Natural killer cell treated with Interleukin-12 subunit alpha and Interleukin-12 subunit beta and Interleukin-15 and Interleukin-18, amount 100 ng/mL, for 72 hours (primary cell): ENCODE measurements at regions not wholly inside any gene's neighbourhood (a gene's known extent, or its start where the extent isn't known, plus 50 kb on each side); places are given as distances from the start of the nearest gene placed in this dataset.

ENCODE experiments used
- ATAC-seq, 2 donors: fragments of 150-1000 bp; cut with Tn5 transposase in 1 of 2; sonication (Bioruptor Pico), chemical (Tn5 transposase) in 1 of 2; 2 replicates each; pipeline ENCODE4 v1.10.0; 2021
- DNase-seq: peaks from one replicate; pipeline ENCODE4 v3.0.0; 2022; ENCODE audit warnings: low spot score
- H3K27ac Mint-ChIP-seq, 2 donors: 1 replicate in 1 of 2; 2 replicates in 1 of 2; pipeline ENCODE4 v1.8.0; 2022; ENCODE audit warnings: mixed read lengths in 2 of 2, mild to moderate bottlenecking in 1 of 2, moderate library complexity in 1 of 2
- H3K27me3 Mint-ChIP-seq, 2 donors: 1 replicate in 1 of 2; 2 replicates in 1 of 2; pipeline ENCODE4 v1.8.0; 2022; ENCODE audit warnings: mixed read lengths in 2 of 2
- H3K36me3 Mint-ChIP-seq: one replicate; pipeline ENCODE4 v1.8.0; 2022; ENCODE audit warnings: mixed read lengths
- H3K4me1 Mint-ChIP-seq, 2 donors: 1 replicate in 1 of 2; 2 replicates in 1 of 2; pipeline ENCODE4 v1.8.0; 2022; ENCODE audit warnings: low read depth in 2 of 2, mixed read lengths in 2 of 2, mild to moderate bottlenecking in 1 of 2
- H3K4me3 Mint-ChIP-seq: one replicate; pipeline ENCODE4 v1.8.0; 2022; ENCODE audit warnings: mixed read lengths
- H3K9me3 Mint-ChIP-seq: 2 replicates; pipeline ENCODE4 v1.8.0; 2022; ENCODE audit warnings: mixed read lengths

- no peaks in the 10 kb centered on the region for H3K4me1 Mint-ChIP-seq
- H3K27me3 Mint-ChIP-seq: peaks cover 7 to 17% of the 10 kb centered on the region in 2 donors
- DNase-seq (no peak), ATAC-seq (no peak)
- no peak overlapping the region for H3K4me3 Mint-ChIP-seq
- H3K36me3 Mint-ChIP-seq: peaks cover 11% of the 10 kb centered on the region
- H3K9me3 Mint-ChIP-seq: peaks cover 3% of the 10 kb centered on the region
- no peak overlapping the region for H3K27ac Mint-ChIP-seq
These were observed 69.1 kb upstream of the BRD7 start for GRCh38 chr16:50437769-50438437.

GRCh38 chr16:50436271-50436670, 67.5 kb upstream of the BRD7 start:
- Mint-ChIP-seq H3K27ac (no peak overlapping the region), H3K36me3 (peaks cover 11% of the 10 kb centered on the region), H3K9me3 (peaks cover 3% of the 10 kb centered on the region), H3K4me3 (no peak overlapping the region), H3K4me1 (no peaks in the 10 kb centered on the region), H3K27me3 (peaks cover 17 to 33% of the 10 kb centered on the region in 2 donors)
- ATAC-seq: no peak
- DNase-seq: no peak

DNA sequence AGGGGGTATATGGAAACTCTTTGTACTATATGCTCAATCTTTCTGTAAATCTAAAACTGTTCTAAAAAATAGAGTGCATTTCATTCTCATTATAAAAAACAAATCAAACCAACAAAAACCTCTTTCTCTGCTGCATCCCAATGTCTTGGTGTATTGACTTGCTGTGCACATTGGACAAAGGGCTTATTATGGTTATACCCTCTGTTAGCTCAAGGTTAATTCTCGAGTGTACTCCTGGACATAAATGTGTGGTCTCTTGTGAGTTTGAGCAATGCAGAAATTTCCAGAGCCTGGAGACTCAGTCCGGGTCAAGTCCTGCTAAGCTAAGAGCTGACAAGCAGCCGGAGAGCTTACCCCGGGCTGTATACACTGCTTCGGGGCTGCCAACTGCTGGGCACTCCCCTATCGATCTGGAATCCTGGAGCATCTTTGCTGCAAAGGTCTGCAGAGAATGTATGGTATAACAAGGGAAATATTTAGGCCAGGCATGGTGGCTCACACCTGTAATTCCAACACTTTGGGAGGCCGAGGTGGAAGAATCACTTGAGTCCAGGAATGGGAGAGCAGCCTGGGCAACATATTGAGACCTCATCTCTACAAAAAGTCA, 66.2 kb upstream of the BRD7 start:
- no peak for ATAC-seq
- peaks cover 3% of the 10 kb centered on the region for H3K9me3 Mint-ChIP-seq
- H3K27ac Mint-ChIP-seq: no peak overlapping the region
- peaks cover 11% of the 10 kb centered on the region for H3K36me3 Mint-ChIP-seq
- H3K4me1 Mint-ChIP-seq: no peaks in the 10 kb centered on the region
- no peak overlapping the region for H3K4me3 Mint-ChIP-seq
- H3K27me3 Mint-ChIP-seq: peaks cover 19 to 38% of the 10 kb centered on the region in 2 donors
- no peak for DNase-seq

DNA sequence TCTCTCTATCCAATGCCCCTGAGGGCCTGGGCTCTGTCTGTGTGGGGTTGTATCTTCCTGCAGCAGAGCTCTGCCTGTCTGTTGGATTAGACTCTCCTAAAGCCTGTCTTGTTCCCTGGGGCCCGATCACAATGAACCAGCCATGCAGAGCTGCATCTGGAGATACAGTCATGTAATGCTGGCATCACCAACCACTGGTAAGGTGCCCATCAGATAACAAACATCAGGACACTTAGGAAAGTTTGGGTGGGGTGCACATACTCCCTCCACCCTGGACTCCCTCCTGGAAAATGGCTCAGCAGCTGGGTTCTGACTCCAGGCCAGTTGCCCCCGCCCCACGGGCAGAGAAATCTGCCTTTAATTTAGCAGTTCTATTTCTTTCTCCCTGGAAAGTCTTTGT, 61.3 kb upstream of the BRD7 start:
- ATAC-seq: peak in 1 of 2 donors; percentile 32
- Mint-ChIP-seq H3K27ac (no peak overlapping the region), H3K4me3 (no peak overlapping the region), H3K9me3 (no peaks in the 10 kb centered on the region), H3K4me1 (no peaks in the 10 kb centered on the region), H3K36me3 (no peaks in the 10 kb centered on the region), H3K27me3 (peaks cover 21 to 38% of the 10 kb centered on the region in 2 donors)
- no peak for DNase-seq

- H3K4me3 Mint-ChIP-seq: no peak overlapping the region
- H3K27me3 Mint-ChIP-seq: peaks cover 23 to 39% of the 10 kb centered on the region in 2 donors
- no peaks in the 10 kb centered on the region for H3K4me1 Mint-ChIP-seq
- H3K36me3 Mint-ChIP-seq: no peaks in the 10 kb centered on the region
- no peak overlapping the region for H3K27ac Mint-ChIP-seq
- no peak for ATAC-seq
- H3K9me3 Mint-ChIP-seq: no peaks in the 10 kb centered on the region
- no peak for DNase-seq
These were observed 60.0 kb upstream of the BRD7 start for GRCh38 chr16:50428742-50429141.

DNA sequence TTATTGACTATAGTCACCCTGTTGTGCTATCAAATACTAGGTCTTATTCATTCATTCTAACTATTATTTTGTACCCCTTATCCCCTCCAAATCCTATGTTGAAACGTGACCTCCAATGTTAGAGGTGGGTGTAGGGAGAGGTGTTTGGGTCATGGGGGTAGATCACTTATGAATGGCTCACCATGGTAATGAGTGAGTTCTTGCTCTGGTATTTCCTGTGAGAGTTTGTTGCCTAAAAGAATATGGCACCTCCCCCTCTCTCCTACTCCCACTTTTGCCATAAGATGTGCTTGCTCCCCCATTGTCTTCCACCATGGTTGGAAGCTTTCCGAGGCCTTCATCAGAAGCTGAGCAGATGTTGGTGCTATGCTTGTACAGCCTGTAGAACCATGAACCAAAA, 59.3 kb upstream of the BRD7 start:
- H3K9me3 Mint-ChIP-seq: no peaks in the 10 kb centered on the region
- H3K36me3 Mint-ChIP-seq: no peaks in the 10 kb centered on the region
- no peak overlapping the region for H3K4me3 Mint-ChIP-seq
- no peaks in the 10 kb centered on the region for H3K4me1 Mint-ChIP-seq
- peaks cover 21 to 35% of the 10 kb centered on the region in 2 donors for H3K27me3 Mint-ChIP-seq
- DNase-seq: no peak
- no peak for ATAC-seq
- no peak overlapping the region for H3K27ac Mint-ChIP-seq

GRCh38 chr16:50427107-50427506, 58.3 kb upstream of the BRD7 start:
- peaks cover 19 to 25% of the 10 kb centered on the region in 2 donors for H3K27me3 Mint-ChIP-seq
- H3K4me1 Mint-ChIP-seq: peaks cover 0 to 2% of the 10 kb centered on the region in 2 donors
- no peaks in the 10 kb centered on the region for H3K9me3 Mint-ChIP-seq
- H3K36me3 Mint-ChIP-seq: no peaks in the 10 kb centered on the region
- no peak overlapping the region for H3K4me3 Mint-ChIP-seq
- no peak for DNase-seq
- H3K27ac Mint-ChIP-seq: no peak overlapping the region
- no peak for ATAC-seq

GRCh38 chr16:50425648-50426047, 56.9 kb upstream of the BRD7 start:
- Mint-ChIP-seq H3K36me3 (no peaks in the 10 kb centered on the region), H3K9me3 (no peaks in the 10 kb centered on the region), H3K27me3 (peaks cover 11 to 19% of the 10 kb centered on the region in 2 donors), H3K27ac (no peak overlapping the region), H3K4me3 (no peak overlapping the region), H3K4me1 (peaks cover 0 to 2% of the 10 kb centered on the region in 2 donors)
- DNase-seq: no peak
- ATAC-seq: no peak

DNA sequence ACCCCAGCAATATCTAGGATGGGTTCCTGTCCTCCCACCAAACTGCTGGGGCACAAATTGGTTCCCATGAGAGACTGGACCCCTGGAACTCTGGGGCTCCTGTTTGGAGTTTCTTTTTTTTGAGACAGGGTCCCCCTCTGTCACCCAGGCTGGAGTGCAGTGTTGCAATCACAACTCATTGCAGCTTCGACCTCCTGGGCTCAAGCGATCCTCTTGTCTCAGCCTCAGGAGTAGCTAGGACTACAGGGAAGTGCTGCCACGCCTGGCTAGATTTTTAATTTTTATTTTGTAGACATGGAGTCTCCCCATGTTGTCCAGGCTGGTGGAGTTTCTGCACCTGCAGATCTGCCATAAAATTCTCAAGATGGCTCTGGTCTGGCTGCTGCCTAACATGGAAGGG, 56.3 kb upstream of the BRD7 start:
- H3K27ac Mint-ChIP-seq: no peak overlapping the region
- peaks cover 3% of the 10 kb centered on the region for H3K9me3 Mint-ChIP-seq
- no peak for ATAC-seq

GRCh38 chr16:50422926-50423325, 54.1 kb upstream of the BRD7 start:
- DNase-seq (no peak), ATAC-seq (no peak)
- H3K27me3 Mint-ChIP-seq: peaks cover 21 to 40% of the 10 kb centered on the region in 2 donors
- H3K4me3 Mint-ChIP-seq: no peak overlapping the region
- no peak overlapping the region for H3K27ac Mint-ChIP-seq
- H3K9me3 Mint-ChIP-seq: peaks cover 12% of the 10 kb centered on the region
- peaks cover 0 to 2% of the 10 kb centered on the region in 2 donors for H3K4me1 Mint-ChIP-seq
- H3K36me3 Mint-ChIP-seq: peaks cover 26% of the 10 kb centered on the region

More for the DNA sequence above, 56.3 kb upstream of the BRD7 start:
- peaks cover 0 to 2% of the 10 kb centered on the region in 2 donors for H3K4me1 Mint-ChIP-seq
- DNase-seq: no peak
- H3K36me3 Mint-ChIP-seq: peaks cover 5% of the 10 kb centered on the region
- no peak overlapping the region for H3K4me3 Mint-ChIP-seq
- H3K27me3 Mint-ChIP-seq: peaks cover 13 to 23% of the 10 kb centered on the region in 2 donors

GRCh38 chr16:50419116-50419515, 50.3 kb upstream of the BRD7 start:
- Mint-ChIP-seq H3K4me1 (peaks cover 0 to 2% of the 10 kb centered on the region in 2 donors), H3K27me3 (peaks cover 22 to 60% of the 10 kb centered on the region in 2 donors), H3K4me3 (no peak overlapping the region), H3K36me3 (peaks cover 51% of the 10 kb centered on the region), H3K9me3 (peaks cover 15% of the 10 kb centered on the region), H3K27ac (no peak overlapping the region)
- DNase-seq (no peak), ATAC-seq (no peak)
